DND-41 (cell line): ENCODE measurements at regions not wholly inside any gene's neighbourhood (a gene's known extent, or its start where the extent isn't known, plus 50 kb on each side); places are given as distances from the start of the nearest gene placed in this dataset.

ENCODE experiments used
- EZH2 ChIP-seq: IDR thresholded peaks from 3 replicates; pipeline ENCODE4 v1.6.1; 2012; ENCODE audit warnings: borderline replicate concordance, low read depth, mild to moderate bottlenecking, moderate library complexity, low read length, inconsistent platforms; ENCODE audit not compliant: severe bottlenecking
- TF ChIP-seq, protein P1 (sequence below): IDR thresholded peaks from 2 replicates; pipeline ENCODE4 v1.5.1; 2012; ENCODE audit warnings: borderline replicate concordance, low read length, moderate library complexity, mild to moderate bottlenecking; ENCODE audit not compliant: poor library complexity, severe bottlenecking; ENCODE audit errors: extremely low read depth

GRCh38 chr5:125870256-125870655 is 553.0 kb upstream of the GRAMD2B start:
- TF ChIP-seq EZH2 = no peak
- TF ChIP-seq, protein P1, sequence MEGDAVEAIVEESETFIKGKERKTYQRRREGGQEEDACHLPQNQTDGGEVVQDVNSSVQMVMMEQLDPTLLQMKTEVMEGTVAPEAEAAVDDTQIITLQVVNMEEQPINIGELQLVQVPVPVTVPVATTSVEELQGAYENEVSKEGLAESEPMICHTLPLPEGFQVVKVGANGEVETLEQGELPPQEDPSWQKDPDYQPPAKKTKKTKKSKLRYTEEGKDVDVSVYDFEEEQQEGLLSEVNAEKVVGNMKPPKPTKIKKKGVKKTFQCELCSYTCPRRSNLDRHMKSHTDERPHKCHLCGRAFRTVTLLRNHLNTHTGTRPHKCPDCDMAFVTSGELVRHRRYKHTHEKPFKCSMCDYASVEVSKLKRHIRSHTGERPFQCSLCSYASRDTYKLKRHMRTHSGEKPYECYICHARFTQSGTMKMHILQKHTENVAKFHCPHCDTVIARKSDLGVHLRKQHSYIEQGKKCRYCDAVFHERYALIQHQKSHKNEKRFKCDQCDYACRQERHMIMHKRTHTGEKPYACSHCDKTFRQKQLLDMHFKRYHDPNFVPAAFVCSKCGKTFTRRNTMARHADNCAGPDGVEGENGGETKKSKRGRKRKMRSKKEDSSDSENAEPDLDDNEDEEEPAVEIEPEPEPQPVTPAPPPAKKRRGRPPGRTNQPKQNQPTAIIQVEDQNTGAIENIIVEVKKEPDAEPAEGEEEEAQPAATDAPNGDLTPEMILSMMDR = no peak
